GM12865 (cell line): ENCODE measurements at regions not wholly inside any gene's neighbourhood (a gene's known extent, or its start where the extent isn't known, plus 50 kb on each side); places are given as distances from the start of the nearest gene placed in this dataset.

Experiments
- DNase-seq: peaks from one replicate; pipeline ENCODE4 v3.0.0; 2010; ENCODE audit warnings: low read depth
- H3K4me3 ChIP-seq: 2 replicates; pipeline ENCODE4 v1.5.1; 2011; ENCODE audit warnings: mild to moderate bottlenecking, low read depth, low read length, control low read depth
- CTCF ChIP-seq: IDR thresholded peaks from 2 replicates; pipeline ENCODE4 v1.5.1; 2011; ENCODE audit warnings: low read length, control low read depth, low read depth, inconsistent platforms; ENCODE audit not compliant: insufficient read depth; ENCODE audit errors: missing control alignments

GRCh38 chr6:87941556-87942358 lies 105.9 kb upstream of the SPACA1 start:
- no peak for TF ChIP-seq CTCF
- DNase-seq, result no peak
- H3K4me3 ChIP-seq, result no peak overlapping the region

GRCh38 chr6:87939776-87940175 lies 107.9 kb upstream of the SPACA1 start:
- no peak overlapping the region for H3K4me3 ChIP-seq
- no peak for DNase-seq
- no peak for TF ChIP-seq CTCF

GRCh38 chr6:87938287-87938686 lies 109.4 kb upstream of the SPACA1 start:
- no peak overlapping the region for H3K4me3 ChIP-seq
- DNase-seq, result no peak
- TF ChIP-seq CTCF, result no peak

GRCh38 chr6:87936065-87936464 lies 111.6 kb upstream of the SPACA1 start:
- no peak for DNase-seq
- no peak for TF ChIP-seq CTCF
- H3K4me3 ChIP-seq, result no peak overlapping the region

GRCh38 chr6:87935196-87935595 lies 112.4 kb upstream of the SPACA1 start:
- no peak for DNase-seq
- no peak overlapping the region for H3K4me3 ChIP-seq
- TF ChIP-seq CTCF, result no peak

GRCh38 chr6:87932361-87932760 lies 115.3 kb upstream of the SPACA1 start:
- no peak for TF ChIP-seq CTCF
- no peak overlapping the region for H3K4me3 ChIP-seq
- DNase-seq, result no peak

- peak; percentile 92 for TF ChIP-seq CTCF
- H3K4me3 ChIP-seq, result no peak overlapping the region
- peak; percentile 92 for DNase-seq
These were observed 117.8 kb upstream of the SPACA1 start for GRCh38 chr6:87929843-87930288.
